DMS153 (cell line): ENCODE measurements at regions not wholly inside any gene's neighbourhood (a gene's known extent, or its start where the extent isn't known, plus 50 kb on each side); places are given as distances from the start of the nearest gene placed in this dataset.

Experiments used
- DNase-seq: peaks from one replicate; lab custom pipeline; 2025; lab: John Stamatoyannopoulos, UW

- no peak for DNase-seq
Observed at GRCh38 chr10:52651293-52651692, 121.3 kb downstream of the MBL2 start.

DNA sequence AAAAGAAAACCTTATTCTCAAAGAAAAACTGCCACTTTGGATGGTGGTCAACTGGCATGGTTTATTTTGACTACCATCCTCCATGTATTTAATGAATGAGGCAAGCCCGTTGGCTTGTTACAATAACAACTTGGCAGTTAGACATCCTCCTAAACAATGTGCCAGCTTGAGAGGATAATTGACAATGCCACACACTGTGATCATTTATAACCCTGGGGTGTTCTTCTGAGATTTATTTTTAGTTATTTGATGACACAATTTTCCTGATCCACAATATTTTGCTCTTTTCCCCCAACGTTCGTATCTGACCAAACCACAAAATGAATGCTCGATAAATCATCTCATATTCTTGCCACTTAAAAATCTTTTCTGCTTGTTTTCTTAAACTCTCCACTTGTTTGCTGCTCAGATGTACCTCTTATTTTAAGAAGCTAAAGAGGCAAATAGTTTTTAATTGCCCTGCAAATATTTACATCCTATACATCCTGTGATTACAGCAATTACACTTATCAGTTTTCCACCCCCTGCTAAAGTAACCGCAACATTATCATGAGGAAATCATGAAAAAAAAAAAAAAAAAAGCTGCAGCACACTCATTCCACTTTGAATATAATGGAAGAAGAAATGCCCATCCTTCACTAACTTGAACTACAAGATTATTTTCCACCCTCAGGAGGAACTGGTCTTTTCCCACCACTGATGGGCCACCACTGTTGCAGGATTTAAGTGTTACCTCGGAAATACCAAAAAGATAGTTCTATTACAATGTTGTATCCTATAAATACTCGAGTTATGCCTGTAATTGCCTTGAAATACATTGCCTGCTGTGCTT lies 119.9 kb downstream of the MBL2 start:
- peak; percentile 41 for DNase-seq

DNA sequence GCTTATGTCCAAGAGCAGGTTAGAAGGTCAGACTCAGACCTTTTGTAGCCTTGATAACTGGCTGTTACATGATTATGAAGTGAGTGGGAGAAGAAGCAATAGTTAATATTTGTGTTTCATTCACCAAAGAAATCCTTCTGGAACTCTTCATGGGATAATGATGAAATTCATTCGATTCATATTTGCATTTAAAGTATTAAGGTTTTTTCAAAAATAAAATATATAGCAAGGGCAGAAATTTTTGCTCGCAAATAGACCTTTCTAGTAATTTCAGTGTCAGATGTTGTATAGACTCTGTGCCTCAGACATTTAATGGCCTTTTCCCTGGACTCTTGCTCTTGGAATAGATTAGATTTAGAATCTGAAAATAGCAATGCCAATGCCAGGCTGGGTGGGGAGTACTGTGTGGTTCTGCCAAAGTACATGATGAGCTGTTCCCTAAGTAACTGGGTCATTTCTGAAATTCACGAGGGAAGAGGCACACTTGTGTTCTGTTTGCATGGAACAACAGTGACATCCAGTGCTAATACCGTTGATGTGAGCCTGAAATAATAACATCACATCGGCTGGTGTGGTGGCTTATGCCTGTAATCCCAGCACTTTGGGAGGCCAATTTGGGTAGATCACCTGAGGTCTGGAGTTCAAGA lies 119.2 kb downstream of the MBL2 start:
- DNase-seq, result no peak

GRCh38 chr10:52654201-52654600 lies 118.4 kb downstream of the MBL2 start:
- DNase-seq, result no peak

DNA sequence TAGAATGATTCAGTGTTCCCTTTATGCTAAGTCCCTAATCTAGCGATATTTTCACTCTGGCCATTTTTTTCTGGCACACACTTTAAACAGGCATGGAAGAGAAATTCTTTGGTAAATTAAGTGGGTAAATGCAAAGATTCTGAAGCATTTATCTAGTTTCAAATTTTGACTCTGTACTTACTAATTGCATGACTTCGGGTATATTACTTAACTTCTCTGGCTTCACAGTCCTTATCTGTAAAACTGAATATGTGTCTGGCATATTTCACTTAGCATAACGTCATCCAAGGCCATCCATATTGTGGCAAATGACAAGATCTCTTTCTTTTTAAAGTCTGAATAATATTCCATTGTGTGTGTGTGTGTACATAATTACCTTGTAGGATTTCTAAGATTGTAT lies 114.5 kb downstream of the MBL2 start:
- no peak for DNase-seq

DNA sequence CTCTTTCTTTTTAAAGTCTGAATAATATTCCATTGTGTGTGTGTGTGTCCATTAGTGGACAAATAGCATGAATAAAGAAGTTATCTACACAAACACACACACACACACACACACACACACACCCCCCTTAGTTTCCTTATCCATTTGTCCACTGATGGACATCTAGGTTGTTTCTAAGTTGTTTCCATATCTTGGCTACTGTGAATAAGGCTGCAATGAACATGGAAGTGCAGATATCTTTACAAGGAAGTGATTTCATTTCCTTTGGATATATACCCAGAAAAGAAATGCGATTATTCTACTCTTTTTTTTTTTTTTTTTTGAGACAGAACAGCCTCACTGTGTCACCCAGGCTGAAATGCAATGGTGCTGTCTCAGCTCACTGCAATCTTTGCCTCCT lies 113.5 kb downstream of the MBL2 start:
- DNase-seq, result no peak

DNA sequence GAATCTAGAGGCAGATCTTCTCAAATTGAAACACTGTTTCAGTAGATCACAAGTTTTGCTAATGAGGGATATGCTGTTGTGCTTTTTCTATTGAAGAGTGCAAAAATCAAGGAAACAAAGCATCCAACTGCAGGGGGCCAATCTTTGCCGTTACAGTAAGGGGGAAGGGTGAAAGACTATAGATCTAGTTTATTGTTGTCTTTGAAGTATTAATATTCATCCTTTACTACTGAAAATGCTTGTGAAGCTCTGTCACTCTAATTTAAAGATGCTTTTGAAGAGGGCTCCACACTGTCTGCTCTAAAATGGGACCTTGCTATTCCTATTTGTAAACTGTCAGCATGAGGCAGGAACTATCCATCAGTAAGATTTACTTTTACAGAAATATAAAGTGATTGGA lies 110.3 kb downstream of the MBL2 start:
- DNase-seq, result no peak

GRCh38 chr10:52663161-52663560 lies 109.4 kb downstream of the MBL2 start:
- no peak for DNase-seq

DNA sequence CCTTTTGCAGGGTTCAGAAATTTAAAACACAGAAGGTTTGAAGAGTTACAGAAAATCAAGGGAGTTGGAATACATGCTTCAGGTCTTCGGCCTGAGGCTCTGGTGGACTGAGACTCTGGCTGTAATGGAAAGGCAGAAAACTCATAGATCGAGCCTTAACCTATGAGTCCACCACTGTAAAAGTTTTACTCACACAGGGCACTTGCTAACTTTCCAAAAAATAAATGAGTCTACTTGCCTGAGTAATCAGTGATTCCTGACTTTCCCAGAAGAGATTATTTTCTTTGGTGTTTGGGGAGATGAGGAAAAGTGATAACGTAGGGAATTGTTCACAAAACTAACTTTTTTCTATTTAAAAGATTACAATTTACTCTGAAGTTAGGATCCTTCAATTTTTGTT lies 108.0 kb downstream of the MBL2 start:
- no peak for DNase-seq

GRCh38 chr10:52665821-52666220 lies 106.8 kb downstream of the MBL2 start:
- no peak for DNase-seq

GRCh38 chr10:52666931-52667330 lies 105.7 kb downstream of the MBL2 start:
- no peak for DNase-seq

DNA sequence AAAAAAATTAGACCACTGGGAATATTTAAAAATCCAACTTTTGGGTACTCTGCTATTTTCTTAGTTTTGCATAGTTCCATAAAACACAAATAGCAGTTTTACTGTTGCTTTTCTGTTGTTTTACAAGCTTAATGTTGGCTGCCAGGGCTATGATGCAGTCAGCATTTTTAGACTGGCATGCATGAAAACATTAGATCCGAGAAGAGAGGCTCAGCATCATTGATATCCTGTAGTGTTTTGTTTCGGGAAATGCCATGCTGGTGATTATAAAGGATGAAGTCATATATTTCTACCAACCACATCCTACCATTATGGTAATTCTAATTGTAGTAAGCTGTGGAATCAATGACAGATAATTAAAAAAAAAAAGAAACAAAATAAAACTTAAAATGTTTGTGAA lies 104.6 kb downstream of the MBL2 start:
- no peak for DNase-seq

DNA sequence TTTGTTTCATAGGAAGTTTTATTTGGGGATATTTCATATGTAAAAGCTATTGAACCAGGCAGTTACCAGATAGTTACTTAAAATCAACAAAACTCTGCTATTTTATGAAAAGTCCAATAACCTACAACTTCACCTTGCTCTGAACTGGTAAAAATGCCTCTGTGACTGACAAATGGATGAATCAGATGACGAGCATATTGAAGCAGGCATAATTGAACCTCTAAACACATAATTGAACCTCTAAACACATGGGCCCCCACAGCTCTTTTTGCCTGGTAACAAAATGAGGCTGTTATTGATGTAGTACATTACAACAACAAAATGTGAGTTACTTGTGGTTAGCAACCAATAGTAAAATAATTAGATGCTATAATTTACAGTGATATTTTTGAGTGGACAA lies 99.7 kb downstream of the MBL2 start:
- DNase-seq, result no peak

- no peak for DNase-seq
Observed at GRCh38 chr10:52673468-52673867, 99.1 kb downstream of the MBL2 start.

DNA sequence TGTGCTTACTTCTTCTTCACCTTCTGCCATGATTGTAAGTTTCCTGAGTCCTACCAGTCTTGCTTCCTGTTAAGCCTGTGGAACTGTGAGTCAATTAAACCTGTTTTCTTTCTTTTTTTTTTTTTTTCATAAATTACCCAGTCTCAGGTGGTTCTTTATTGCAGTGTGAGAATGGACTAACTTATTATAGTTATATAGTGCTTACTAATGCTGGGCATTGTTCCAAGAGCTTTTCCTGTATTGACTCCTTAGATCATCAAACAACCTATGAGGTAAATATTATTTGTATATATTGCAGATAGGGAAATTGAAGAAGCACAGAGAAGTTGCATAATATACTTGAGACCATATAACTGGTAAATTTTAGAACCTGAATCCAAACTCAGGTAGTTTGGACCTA lies 98.1 kb downstream of the MBL2 start:
- DNase-seq, result no peak

DNA sequence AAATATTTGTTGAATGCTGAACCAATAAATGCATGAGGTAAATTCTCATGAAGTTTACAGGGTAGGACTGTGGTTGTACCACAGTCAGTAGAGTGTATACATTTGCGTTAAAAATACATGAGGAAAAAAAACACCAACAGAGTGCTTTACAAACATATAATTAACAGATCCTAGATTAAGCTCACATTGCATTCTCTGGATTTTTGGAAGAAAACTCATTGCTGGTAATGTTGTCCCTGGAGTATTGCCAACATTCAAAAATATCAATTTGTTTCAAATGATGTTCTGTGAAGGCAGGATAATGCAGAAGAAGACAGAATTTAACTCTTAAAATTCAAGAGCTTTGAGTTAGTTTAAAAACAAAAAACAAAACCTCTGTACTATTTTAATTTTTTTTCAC lies 95.5 kb downstream of the MBL2 start:
- no peak for DNase-seq

DNA sequence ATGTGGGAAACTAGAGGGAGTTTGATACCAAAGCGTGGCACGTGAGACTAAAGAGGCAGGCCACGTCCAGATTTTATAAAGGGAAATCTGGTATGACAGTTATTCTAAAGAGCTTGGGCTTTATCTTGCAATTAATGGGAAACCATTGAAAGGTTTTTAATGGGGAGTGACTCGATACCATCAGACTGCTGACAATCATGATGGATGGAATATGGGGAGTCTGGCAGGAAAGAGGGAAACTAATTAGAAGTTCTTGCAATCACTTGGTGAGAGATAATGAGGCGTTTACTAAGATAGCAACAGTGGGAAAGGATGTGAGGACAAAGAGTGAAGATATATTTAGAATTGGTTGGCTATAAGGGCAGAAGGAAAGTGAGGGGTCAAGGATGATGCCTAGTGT lies 94.0 kb downstream of the MBL2 start:
- no peak for DNase-seq

GRCh38 chr10:52679117-52679516 lies 93.5 kb downstream of the MBL2 start:
- no peak for DNase-seq

DNA sequence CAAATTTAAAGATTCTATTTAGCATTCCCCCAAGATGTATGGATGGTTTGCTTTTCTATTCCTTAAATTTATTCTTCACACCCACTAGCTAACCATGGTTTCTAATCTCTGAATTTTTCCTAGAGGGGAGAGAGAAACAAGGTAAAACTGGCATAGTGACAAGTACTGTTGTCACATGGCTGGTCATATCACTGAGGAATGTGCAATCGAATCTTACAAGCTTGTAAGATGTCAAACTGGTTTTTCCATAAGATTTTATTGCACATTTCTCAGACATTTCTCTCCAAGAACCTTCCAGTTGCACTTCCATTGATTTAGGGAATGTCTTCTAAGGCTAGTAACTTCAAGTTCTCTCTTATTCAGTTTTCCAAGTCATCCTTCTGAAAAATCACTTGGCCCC lies 89.8 kb downstream of the MBL2 start:
- no peak for DNase-seq

GRCh38 chr10:52683776-52684175 lies 88.8 kb downstream of the MBL2 start:
- no peak for DNase-seq

DNA sequence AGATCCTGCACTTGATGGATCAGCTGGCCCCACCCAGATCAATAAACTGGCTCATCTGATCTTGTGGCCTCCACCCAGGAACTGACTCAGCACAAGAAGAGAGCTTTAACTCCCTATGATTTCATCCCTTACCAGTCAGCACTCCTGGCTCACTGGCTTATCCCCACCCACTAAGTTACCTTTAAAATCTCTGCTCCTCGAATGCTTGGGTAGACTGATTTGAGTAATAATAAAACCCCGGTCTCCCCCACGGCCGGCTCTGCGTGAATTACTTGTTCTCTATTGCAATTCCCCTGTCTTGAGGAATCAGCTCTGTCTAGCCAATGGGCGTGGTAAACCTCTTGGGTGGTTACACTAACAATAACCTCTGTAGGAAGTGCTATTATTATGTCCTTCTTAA lies 83.7 kb downstream of the MBL2 start:
- DNase-seq, result no peak

DNA sequence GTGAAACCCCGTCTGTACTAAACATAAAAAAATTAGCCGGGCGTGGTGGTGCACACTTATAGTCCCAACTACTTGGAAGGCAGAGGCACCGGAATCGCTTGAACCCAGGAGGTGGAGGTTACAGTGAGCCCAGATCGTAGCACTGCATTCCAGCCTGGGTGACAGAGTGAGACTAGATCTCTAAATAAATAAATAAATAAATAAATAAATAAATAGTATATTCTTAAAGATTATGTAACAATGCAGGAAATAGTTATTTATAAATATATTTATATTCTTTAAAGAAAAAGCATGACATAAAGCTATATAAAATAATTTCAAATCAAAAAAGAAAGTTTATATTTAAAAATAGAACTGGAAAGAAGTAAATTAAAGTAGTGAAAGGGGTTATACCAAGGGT lies 76.4 kb downstream of the MBL2 start:
- DNase-seq, result no peak

DNA sequence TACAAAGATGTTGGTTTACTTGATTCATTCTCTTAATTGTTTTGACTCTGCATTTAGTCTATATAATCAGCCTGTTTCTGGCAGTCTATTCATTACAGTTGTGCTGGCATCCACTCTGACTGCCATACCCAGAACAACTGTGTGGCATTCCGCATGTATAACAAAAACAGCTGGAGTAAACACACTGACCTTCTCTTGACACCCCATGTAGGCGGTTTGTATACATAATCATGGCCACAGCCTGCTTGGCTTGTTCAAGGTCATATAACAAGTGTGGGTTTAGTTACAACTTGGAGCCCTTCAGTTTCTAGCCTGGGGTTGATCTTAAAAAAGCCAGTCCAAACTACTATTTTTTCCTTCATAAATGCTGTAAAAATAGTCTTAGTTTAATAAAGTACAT lies 70.9 kb downstream of the MBL2 start:
- no peak for DNase-seq

DNA sequence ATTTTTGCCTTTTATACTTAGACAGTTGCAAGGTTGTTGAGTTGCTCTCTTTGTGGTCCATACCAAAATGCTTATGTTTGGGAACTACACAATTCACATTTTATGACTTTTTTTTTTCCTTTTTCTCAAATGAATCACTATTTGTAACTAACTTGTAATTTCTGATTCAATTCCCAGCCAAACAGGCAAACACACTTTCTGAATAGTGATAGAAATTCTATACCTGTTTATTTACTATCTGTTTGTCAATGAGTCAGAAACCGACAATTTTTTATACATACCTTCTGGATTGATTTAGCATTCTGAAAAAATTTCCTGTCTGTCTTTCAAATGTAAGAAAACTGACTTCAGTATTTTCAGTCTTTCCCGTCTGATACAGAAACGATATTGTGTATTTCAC lies 69.1 kb downstream of the MBL2 start:
- no peak for DNase-seq
